Astrocyte of the cerebellum (primary cell): ENCODE measurements at regions not wholly inside any gene's neighbourhood (a gene's known extent, or its start where the extent isn't known, plus 50 kb on each side); places are given as distances from the start of the nearest gene placed in this dataset.
A peak's percentile ranks its signal among the peaks of the same experiment; 100 is the strongest.

Experiments used
- DNase-seq: peaks from one replicate; pipeline ENCODE4 v3.0.0-alpha.2; 2011; ENCODE audit warnings: low read depth
- H3K4me3 ChIP-seq: 2 replicates; pipeline ENCODE4 v1.5.1; 2011; ENCODE audit warnings: mild to moderate bottlenecking, low read depth, low read length, moderate library complexity
- CTCF ChIP-seq: IDR thresholded peaks from 2 replicates; pipeline ENCODE4 v1.5.1; 2012; ENCODE audit warnings: low read length, low read depth, moderate library complexity, mild to moderate bottlenecking; ENCODE audit errors: missing control alignments
- in situ Hi-C: cut with HindIII; loops from 2 replicates; pipeline ENCODE4 v1.10.0; 2017; ENCODE audit warnings: low sequenced_read_pairs

GRCh38 chr14:81694419-81694818, 160.8 kb upstream of the SEL1L start:
- H3K4me3 ChIP-seq: no peak overlapping the region
- no peak for DNase-seq
- in situ Hi-C loops: no loop called here
- TF ChIP-seq CTCF: no peak

GRCh38 chr14:81709681-81710080, 176.0 kb upstream of the SEL1L start:
- no peak for TF ChIP-seq CTCF
- no peak overlapping the region for H3K4me3 ChIP-seq
- DNase-seq: no peak
- in situ Hi-C loops: no loop called here

DNA sequence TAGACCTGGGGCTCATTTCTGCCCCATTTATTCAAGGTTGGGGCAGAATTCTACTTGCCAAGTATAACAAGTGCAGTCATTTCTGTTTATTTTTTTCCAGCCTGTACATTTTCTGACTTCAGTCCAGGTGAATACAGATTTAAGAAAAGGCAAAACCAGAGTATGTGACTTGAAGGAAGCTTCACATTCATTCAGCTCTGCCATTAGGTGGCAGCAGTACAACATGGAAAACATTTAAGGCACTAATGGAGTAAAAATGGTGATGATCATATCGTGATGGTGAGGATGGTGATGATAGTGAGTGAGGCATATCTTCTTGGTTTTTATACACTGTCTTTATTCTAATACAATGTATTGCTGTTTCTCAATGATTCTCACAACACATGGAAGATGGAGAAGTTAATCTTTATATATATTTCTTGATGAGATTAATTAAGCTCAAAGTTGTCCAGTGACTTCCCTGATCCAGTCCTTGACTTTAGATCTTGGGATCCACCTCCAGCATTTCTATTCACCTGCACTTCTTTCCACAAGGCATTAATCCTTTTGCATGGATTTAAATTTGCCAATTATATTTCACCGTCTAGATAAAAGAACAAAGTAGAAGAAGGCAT, 176.7 kb upstream of the SEL1L start:
- peak; percentile 5 for DNase-seq
- peak; percentile 61 for TF ChIP-seq CTCF
- H3K4me3 ChIP-seq: no peak overlapping the region
- in situ Hi-C loops: no loop called here

- TF ChIP-seq CTCF: no peak
- in situ Hi-C loops: no loop called here
- H3K4me3 ChIP-seq: no peak overlapping the region
- no peak for DNase-seq
These were observed 182.1 kb upstream of the SEL1L start for GRCh38 chr14:81715731-81716130.

- DNase-seq: no peak
- no peak for TF ChIP-seq CTCF
- H3K4me3 ChIP-seq: no peak overlapping the region
- in situ Hi-C loops: no loop called here
These were observed 183.3 kb upstream of the SEL1L start for GRCh38 chr14:81716953-81717352.

DNA sequence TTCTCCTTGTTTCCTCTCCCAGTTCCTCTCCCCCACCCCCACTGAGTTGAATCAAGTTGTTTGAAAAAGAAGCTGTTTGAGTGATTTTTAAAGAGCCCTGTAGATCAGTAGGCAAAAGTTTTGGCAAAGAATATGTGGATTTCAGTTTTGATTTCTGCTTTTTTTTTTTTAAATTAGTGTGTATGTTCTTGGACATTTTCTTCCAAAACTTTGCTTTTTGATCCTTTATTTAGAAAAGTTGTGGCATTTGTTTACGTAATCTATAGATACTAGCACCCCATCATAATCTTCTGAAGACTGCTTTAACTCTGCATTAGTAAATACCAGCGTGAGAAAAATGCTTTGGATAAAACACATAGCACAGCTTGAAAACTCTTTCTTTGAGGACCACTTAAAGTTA, 190.3 kb upstream of the SEL1L start:
- no peak for TF ChIP-seq CTCF
- in situ Hi-C loops: no loop called here
- H3K4me3 ChIP-seq: no peak overlapping the region
- DNase-seq: no peak
